H1 (cell line): ENCODE measurements at regions not wholly inside any gene's neighbourhood (a gene's known extent, or its start where the extent isn't known, plus 50 kb on each side); places are given as distances from the start of the nearest gene placed in this dataset.

Source experiments
- CTCF ChIA-PET: fragments of 300-600 bp; sonication (Branson Sonifier 250); formaldehyde crosslinking; loops from one replicate; lab custom pipeline; 2021; ENCODE audit not compliant: partially characterized antibody; lab: Charles Lee
- POLR2A ChIA-PET: fragments of 300-600 bp; sonication (Branson Sonifier 250); formaldehyde crosslinking; loops from one replicate; lab custom pipeline; 2021; ENCODE audit warnings: inconsistent platforms; ENCODE audit not compliant: partially characterized antibody; lab: Charles Lee
- DNase-seq, 2 experiments: peaks; one replicate each; pipeline versions ENCODE4 v3.0.0 to v3.0.0-alpha.2; 2010 to 2022; ENCODE audit warnings: low spot score in 2 of 2, low read depth in 1 of 2, mixed read lengths in 1 of 2
- FAIRE-seq: peaks from 2 replicates; lab custom pipeline; 2011; peaks lifted over from hg19 to GRCh38; lab: Jason Lieb, UNC
- H2AFZ ChIP-seq: 2 replicates; pipeline ENCODE4 v1.8.1; 2012; ENCODE audit warnings: low read length, inconsistent platforms
- H2AK5ac ChIP-seq: 2 replicates; pipeline ENCODE4 v1.6.1; 2013; ENCODE audit warnings: low read depth, low read length
- H2BK120ac ChIP-seq: replicated peaks from 2 replicates; pipeline ENCODE3; 2013; ENCODE audit warnings: low read depth, low read length, inconsistent platforms
- H2BK12ac ChIP-seq: 2 replicates; pipeline ENCODE4 v1.6.1; 2013; ENCODE audit warnings: low read depth, low read length
- H2BK15ac ChIP-seq: 2 replicates; pipeline ENCODE4 v1.6.1; 2013; ENCODE audit warnings: low read length
- H2BK20ac ChIP-seq: 2 replicates; pipeline ENCODE4 v1.6.1; 2013; ENCODE audit warnings: low read length
- H2BK5ac ChIP-seq: 2 replicates; pipeline ENCODE4 v1.6.1; 2013; ENCODE audit warnings: low read depth, low read length
- H3K14ac ChIP-seq: 2 replicates; pipeline ENCODE4 v1.6.1; 2013; ENCODE audit warnings: inconsistent platforms; ENCODE audit not compliant: insufficient read length
- H3K18ac ChIP-seq: 2 replicates; pipeline ENCODE4 v1.6.1; 2013; ENCODE audit warnings: low read length; ENCODE audit errors: extremely low read depth
- H3K23ac ChIP-seq: 2 replicates; pipeline ENCODE4 v1.6.1; 2013; ENCODE audit warnings: inconsistent platforms; ENCODE audit not compliant: insufficient read length
- H3K23me2 ChIP-seq: 2 replicates; pipeline ENCODE4 v1.6.1; 2013; ENCODE audit warnings: low read depth, low read length
- H3K27ac ChIP-seq: 2 replicates; pipeline ENCODE4 v1.6.1; 2011; ENCODE audit warnings: low read depth, low read length, inconsistent platforms
- H3K27me3 ChIP-seq, 4 experiments: replicated peaks in 1 of 4; 1 replicate in 1 of 4; 2 replicates in 3 of 4; pipeline versions ENCODE4 v1.6.1 to v1.8.1; 2011 to 2013; ENCODE audit warnings: low read length in 3 of 4, mild to moderate bottlenecking in 3 of 4, inconsistent platforms in 2 of 4, mixed read lengths in 2 of 4, moderate library complexity in 1 of 4; ENCODE audit not compliant: control insufficient read depth in 3 of 4, insufficient read depth in 3 of 4; ENCODE audit errors: extremely low read depth in 1 of 4
- H3K36me3 ChIP-seq, 4 experiments: 2 replicates each; pipeline versions ENCODE4 v1.6.1 to v1.8.1; 2011 to 2013; ENCODE audit warnings: mild to moderate bottlenecking in 4 of 4, low read length in 3 of 4, moderate library complexity in 2 of 4, control low read depth in 1 of 4, inconsistent platforms in 1 of 4; ENCODE audit not compliant: insufficient read depth in 4 of 4, control insufficient read depth in 2 of 4
- H3K4ac ChIP-seq: replicated peaks from 2 replicates; pipeline ENCODE3; 2013; ENCODE audit warnings: low read length, low read depth, mixed read lengths, inconsistent platforms; ENCODE audit not compliant: insufficient read length
- H3K4me1 ChIP-seq, 4 experiments: replicated peaks in 1 of 4; 1 replicate in 1 of 4; 2 replicates in 3 of 4; pipeline versions ENCODE4 v1.6.1 to v1.8.1; 2011 to 2013; ENCODE audit warnings: low read length in 3 of 4, inconsistent platforms in 2 of 4, mixed read lengths in 1 of 4; ENCODE audit not compliant: insufficient read depth in 4 of 4, control insufficient read depth in 3 of 4
- H3K4me2 ChIP-seq, 2 experiments: 2 replicates each; pipeline versions ENCODE4 v1.6.1 to v1.8.1; 2011 to 2013; ENCODE audit warnings: low read depth in 2 of 2, low read length in 2 of 2, control low read depth in 1 of 2, inconsistent platforms in 1 of 2, mild to moderate bottlenecking in 1 of 2; ENCODE audit not compliant: insufficient read depth in 1 of 2
- H3K4me3 ChIP-seq, 4 experiments: fragments of 200-600, 300-600 bp in 1 of 4; sonication (generic), shearing (Covaris generic), sonication (Bioruptor Twin) in 1 of 4; 2 replicates each; pipeline versions ENCODE4 v1.5.1 to v1.8.1; 2011 to 2016; ENCODE audit warnings: low read length in 4 of 4, low read depth in 3 of 4, control low read depth in 2 of 4, inconsistent platforms in 2 of 4, mild to moderate bottlenecking in 2 of 4, mixed read lengths in 1 of 4, moderate library complexity in 1 of 4; ENCODE audit not compliant: insufficient read depth in 2 of 4; ENCODE audit errors: extremely low read depth in 1 of 4
- H3K56ac ChIP-seq: replicated peaks from 2 replicates; pipeline ENCODE3; 2013; ENCODE audit warnings: low read depth, mild to moderate bottlenecking, mixed read lengths, low read length, inconsistent platforms; ENCODE audit not compliant: insufficient read length
- H3K79me1 ChIP-seq: 2 replicates; pipeline ENCODE4 v1.6.1; 2013; ENCODE audit warnings: low read depth, low read length, control low read depth
- H3K79me2 ChIP-seq, 2 experiments: 2 replicates each; pipeline versions ENCODE4 v1.6.1 to v1.8.1; 2012 to 2013; ENCODE audit warnings: low read length in 2 of 2, mild to moderate bottlenecking in 2 of 2, inconsistent platforms in 1 of 2; ENCODE audit not compliant: insufficient read depth in 2 of 2, control insufficient read depth in 1 of 2
- H3K9ac ChIP-seq, 4 experiments: replicated peaks in 1 of 4; 1 replicate in 1 of 4; 2 replicates in 3 of 4; pipeline versions ENCODE4 v1.6.1 to v1.8.1; 2011 to 2013; ENCODE audit warnings: low read depth in 3 of 4, low read length in 3 of 4, control low read depth in 2 of 4, mild to moderate bottlenecking in 2 of 4, moderate library complexity in 2 of 4, inconsistent platforms in 1 of 4; ENCODE audit errors: extremely low read depth in 1 of 4
- H3K9me3 ChIP-seq, 2 experiments: 2 replicates each; pipeline versions ENCODE4 v1.6.1 to v1.8.1; 2012 to 2013; ENCODE audit warnings: mild to moderate bottlenecking in 2 of 2, moderate library complexity in 2 of 2, control low read depth in 1 of 2, inconsistent platforms in 1 of 2, low read depth in 1 of 2, low read length in 1 of 2, mixed read lengths in 1 of 2; ENCODE audit not compliant: insufficient read depth in 2 of 2
- H4K20me1 ChIP-seq, 2 experiments: replicated peaks in 1 of 2; 2 replicates each; pipeline versions ENCODE3 to v1.8.1; 2011 to 2013; ENCODE audit warnings: inconsistent platforms in 2 of 2, low read length in 2 of 2, mild to moderate bottlenecking in 1 of 2; ENCODE audit not compliant: insufficient read depth in 2 of 2, control insufficient read depth in 1 of 2
- H4K5ac ChIP-seq: 2 replicates; pipeline ENCODE4 v1.6.1; 2013; ENCODE audit warnings: low read length, low read depth, mixed read lengths, inconsistent platforms; ENCODE audit not compliant: insufficient read length
- H4K8ac ChIP-seq: 2 replicates; pipeline ENCODE4 v1.8.0; 2013; ENCODE audit warnings: mild to moderate bottlenecking, moderate library complexity, low read length, inconsistent platforms; ENCODE audit not compliant: insufficient read depth; ENCODE audit errors: extremely low read depth
- H4K91ac ChIP-seq: replicated peaks from 2 replicates; pipeline ENCODE3; 2013; ENCODE audit warnings: low read length, mixed read lengths, inconsistent platforms; ENCODE audit not compliant: insufficient read length
- GTF2F1 ChIP-seq: IDR thresholded peaks from 2 replicates; pipeline ENCODE4 v1.6.1; 2012; ENCODE audit warnings: low read depth, low read length, improper control_type of control experiment, borderline replicate concordance
- NANOG ChIP-seq: IDR thresholded peaks from 2 replicates; pipeline ENCODE4 v1.6.1; 2011; ENCODE audit warnings: low read length, low read depth, mild to moderate bottlenecking, inconsistent platforms; ENCODE audit not compliant: insufficient read depth, poor library complexity, severe bottlenecking
- NRF1 ChIP-seq: IDR thresholded peaks from 2 replicates; pipeline ENCODE4 v1.6.1; 2011; ENCODE audit warnings: mild to moderate bottlenecking, low read depth, low read length, improper control_type of control experiment
- POLR2AphosphoS5 ChIP-seq: IDR thresholded peaks from 2 replicates; pipeline ENCODE4 v1.6.1; 2011; ENCODE audit warnings: low read depth, low read length
- RBBP5 ChIP-seq: IDR thresholded peaks from 2 replicates; pipeline ENCODE4 v1.7.1; 2012; ENCODE audit warnings: low read depth, mild to moderate bottlenecking, inconsistent platforms, low read length, moderate library complexity, borderline replicate concordance
- SIN3A ChIP-seq, 2 experiments: IDR thresholded peaks in 1 of 2; conservative IDR thresholded peaks in 1 of 2; 2 replicates each; pipeline ENCODE4 v1.6.1; 2011 to 2012; ENCODE audit warnings: low read length in 2 of 2, improper control_type of control experiment in 1 of 2, low read depth in 1 of 2, mild to moderate bottlenecking in 1 of 2
- SUZ12 ChIP-seq: fragments of 200-600 bp; sonication (generic); IDR thresholded peaks from 2 replicates; pipeline ENCODE4 v1.6.1; 2012; ENCODE audit warnings: mild to moderate bottlenecking, inconsistent platforms, low read length, moderate library complexity, mixed read lengths
- WGBS, 2 experiments: shearing (Covaris generic) in 1 of 2; methylation state at CpG; one replicate each; pipeline versions ENCODE4 v1.1.6 to v1.1.7; 2013 to 2015; ENCODE audit warnings: low lambda C conversion rate in 2 of 2, mixed read lengths in 2 of 2, inconsistent platforms in 1 of 2, low coverage in 1 of 2, missing lambda C conversion rate in 1 of 2; ENCODE audit not compliant: insufficient replicate concordance in 2 of 2, insufficient coverage in 1 of 2, insufficient read length in 1 of 2; ENCODE audit errors: extremely low coverage in 1 of 2, missing lambda C conversion rate in 1 of 2; 5-methylcytosine and 5-hydroxymethylcytosine counted together
- TF ChIP-seq, protein P1 (sequence below): IDR thresholded peaks from 2 replicates; pipeline ENCODE4 v1.6.1; 2012; ENCODE audit warnings: inconsistent platforms
- TF ChIP-seq, protein P2 (sequence below): IDR thresholded peaks from 2 replicates; pipeline ENCODE4 v1.6.1; 2012; ENCODE audit warnings: low read length, inconsistent platforms

DNA sequence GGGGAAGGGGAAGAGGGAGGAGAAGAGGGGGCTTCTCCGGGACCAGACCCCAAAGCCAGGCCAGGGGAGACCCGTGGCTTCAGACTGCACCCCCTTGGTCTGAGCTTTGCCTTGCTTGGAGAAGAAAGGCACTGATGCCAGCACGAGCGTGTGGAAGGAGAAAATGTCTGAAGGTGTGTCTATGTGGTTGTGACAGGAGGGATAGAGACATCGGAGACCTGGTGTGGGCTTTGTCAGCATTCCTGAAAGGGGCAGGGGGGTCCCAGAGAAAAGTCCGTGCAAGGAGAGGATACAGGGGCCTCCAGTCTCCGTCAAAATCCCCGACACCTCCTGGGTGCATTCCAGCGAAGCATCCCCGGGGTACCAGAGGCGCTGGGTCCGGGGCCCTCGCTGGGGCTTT lies 139.0 kb upstream of the LHX5 start:
- peak overlapping the region; percentile 89 to 91 for H3K4me2 ChIP-seq
- TF ChIP-seq SUZ12: peak; percentile 33; the same call in 1 of the 2 replicates
- no peak for TF ChIP-seq NANOG
- TF ChIP-seq GTF2F1: no peak
- TF ChIP-seq NRF1: no peak
- TF ChIP-seq, protein P1, sequence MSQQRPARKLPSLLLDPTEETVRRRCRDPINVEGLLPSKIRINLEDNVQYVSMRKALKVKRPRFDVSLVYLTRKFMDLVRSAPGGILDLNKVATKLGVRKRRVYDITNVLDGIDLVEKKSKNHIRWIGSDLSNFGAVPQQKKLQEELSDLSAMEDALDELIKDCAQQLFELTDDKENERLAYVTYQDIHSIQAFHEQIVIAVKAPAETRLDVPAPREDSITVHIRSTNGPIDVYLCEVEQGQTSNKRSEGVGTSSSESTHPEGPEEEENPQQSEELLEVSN: no peak
- TF ChIP-seq, protein P2, sequence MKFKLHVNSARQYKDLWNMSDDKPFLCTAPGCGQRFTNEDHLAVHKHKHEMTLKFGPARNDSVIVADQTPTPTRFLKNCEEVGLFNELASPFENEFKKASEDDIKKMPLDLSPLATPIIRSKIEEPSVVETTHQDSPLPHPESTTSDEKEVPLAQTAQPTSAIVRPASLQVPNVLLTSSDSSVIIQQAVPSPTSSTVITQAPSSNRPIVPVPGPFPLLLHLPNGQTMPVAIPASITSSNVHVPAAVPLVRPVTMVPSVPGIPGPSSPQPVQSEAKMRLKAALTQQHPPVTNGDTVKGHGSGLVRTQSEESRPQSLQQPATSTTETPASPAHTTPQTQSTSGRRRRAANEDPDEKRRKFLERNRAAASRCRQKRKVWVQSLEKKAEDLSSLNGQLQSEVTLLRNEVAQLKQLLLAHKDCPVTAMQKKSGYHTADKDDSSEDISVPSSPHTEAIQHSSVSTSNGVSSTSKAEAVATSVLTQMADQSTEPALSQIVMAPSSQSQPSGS: no peak
- TF ChIP-seq RBBP5: no peak
- TF ChIP-seq SIN3A (conservative IDR thresholded peaks at IDR 0.05 in 1 of 2, IDR thresholded peaks at IDR 0.05 in 1 of 2; ENCODE audit: low read depth in 1 of 2, low read length in 2 of 2): no peak
- TF ChIP-seq POLR2AphosphoS5: no peak

More for the DNA sequence above, 139.0 kb upstream of the LHX5 start:
- no peaks in the 10 kb centered on the region for H3K79me2 ChIP-seq
- FAIRE-seq (no peak), DNase-seq (no peak)
- peak overlapping the region; percentile 95 for H4K91ac ChIP-seq
- H4K8ac ChIP-seq: peak overlapping the region; percentile 89
- peak overlapping the region; percentile 99 for H2BK20ac ChIP-seq
- H3K9ac ChIP-seq: peak overlapping the region in 3 of 4 experiments; percentile 58 to 61 (median 60); a peak in 6 of 7 replicates
- peak overlapping the region; percentile 94 for H2BK120ac ChIP-seq
- H3K27me3 ChIP-seq: peaks cover 0 to 9% (median 1%) of the 10 kb centered on the region in 4 experiments; a peak in 3 of 7 replicates
- WGBS, 2 experiments: 4% methylated on average over 12 of the region's 13 CpGs; no CpG with 5 or more reads in 1 of the 2 experiments
- POLR2A ChIA-PET: interaction anchor here (1.8 to 2.0 kb wide), 2 partner anchors 19 to 142 kb away, joined by 4 to 11 read pairs; no protein-coding TSS in a partner anchor
- peaks cover 6% of the 10 kb centered on the region for H3K23me2 ChIP-seq
- H3K4me3 ChIP-seq: peak overlapping the region; percentile 34 to 63 (median 46)
- no peaks in the 10 kb centered on the region for H3K36me3 ChIP-seq
- peak overlapping the region; percentile 82; the same call in 1 of the 2 replicates for H2BK12ac ChIP-seq
- H3K27ac ChIP-seq: peak overlapping the region; percentile 67
- no peak overlapping the region for H2AFZ ChIP-seq
- H3K4ac ChIP-seq: peak overlapping the region; percentile 83
- CTCF ChIA-PET: interaction anchor here (0.8 kb wide), 1 partner anchor 136 kb away, joined by 3 read pairs; no protein-coding TSS in a partner anchor
- peaks cover 4 to 25% (median 17%) of the 10 kb centered on the region in 4 experiments for H3K4me1 ChIP-seq
- peak overlapping the region; percentile 87 for H4K5ac ChIP-seq
- H3K79me1 ChIP-seq: no peaks in the 10 kb centered on the region
- no peaks in the 10 kb centered on the region for H4K20me1 ChIP-seq
- H2AK5ac ChIP-seq: peak overlapping the region; percentile 84; the same call in 1 of the 2 replicates
- no peaks in the 10 kb centered on the region; a peak in 1 of 4 replicates for H3K9me3 ChIP-seq
- no peak overlapping the region for H2BK15ac ChIP-seq
- H3K14ac ChIP-seq: peak overlapping the region; percentile 14
- no peak overlapping the region for H3K23ac ChIP-seq
- H3K56ac ChIP-seq: peak overlapping the region; percentile 40
- peak overlapping the region; percentile 99; the same call in 1 of the 2 replicates for H2BK5ac ChIP-seq
- H3K18ac ChIP-seq: peak overlapping the region; percentile 100
